ENCODE measurements at regions not wholly inside any gene's neighbourhood (a gene's known extent, or its start where the extent isn't known, plus 50 kb on each side); places are given as distances from the start of the nearest gene placed in this dataset.
"Not testable (repeated sequence)": the region's sequence is repeated elsewhere in the genome, so short reads cannot be mapped to it uniquely, and the experiment has no call there.

- DNase-seq (ENCODE audit: low read depth) = no peak
Measured at GRCh38 chr18:10249270-10249669, 205.2 kb upstream of the APCDD1 start.

GRCh38 chr18:10249801-10250200 is 204.6 kb upstream of the APCDD1 start:
- DNase-seq (ENCODE audit: low read depth) = no peak

- DNase-seq (ENCODE audit: low read depth) = no peak
Measured at GRCh38 chr18:10252494-10252893, 201.9 kb upstream of the APCDD1 start.

DNA sequence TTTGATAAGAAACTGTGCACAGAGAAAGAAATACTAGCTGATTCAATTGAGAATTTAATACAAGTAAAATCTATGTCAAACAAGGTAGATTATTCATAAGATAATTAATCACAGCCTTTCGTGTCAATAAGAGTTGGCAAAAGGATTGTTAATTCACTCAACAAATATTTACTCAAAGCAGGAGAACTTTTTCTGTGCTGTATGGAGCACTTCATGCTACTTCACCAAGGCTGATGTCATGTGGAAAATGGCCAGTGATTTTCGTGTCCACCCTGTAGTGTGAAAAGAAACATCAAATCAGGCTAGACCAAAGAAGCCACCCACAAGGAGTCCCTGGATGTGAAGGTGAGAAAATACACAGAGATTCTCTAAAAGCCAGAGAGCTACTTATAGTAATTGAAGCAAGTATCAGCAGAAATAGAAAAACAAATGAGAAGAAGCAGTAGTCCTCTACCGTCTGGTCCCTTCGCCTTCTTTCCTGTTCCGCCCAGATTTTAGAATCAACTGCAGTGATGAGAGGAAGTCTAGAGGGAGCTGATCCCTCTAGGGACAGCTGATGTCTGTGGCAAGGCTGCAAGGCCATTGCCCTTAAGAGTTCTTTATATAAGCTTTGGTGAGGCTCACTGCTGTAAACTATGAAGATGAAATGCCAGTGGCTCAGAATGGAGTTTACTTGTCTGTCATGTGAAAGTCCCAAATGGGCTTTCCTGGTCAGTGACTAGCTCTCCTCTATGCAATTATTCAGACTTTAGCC is 201.3 kb upstream of the APCDD1 start:
- no peak for DNase-seq (ENCODE audit: low read depth)

- DNase-seq (ENCODE audit: low read depth) = not testable (repeated sequence)
Measured at GRCh38 chr18:10256276-10256675, 198.2 kb upstream of the APCDD1 start.

DNA sequence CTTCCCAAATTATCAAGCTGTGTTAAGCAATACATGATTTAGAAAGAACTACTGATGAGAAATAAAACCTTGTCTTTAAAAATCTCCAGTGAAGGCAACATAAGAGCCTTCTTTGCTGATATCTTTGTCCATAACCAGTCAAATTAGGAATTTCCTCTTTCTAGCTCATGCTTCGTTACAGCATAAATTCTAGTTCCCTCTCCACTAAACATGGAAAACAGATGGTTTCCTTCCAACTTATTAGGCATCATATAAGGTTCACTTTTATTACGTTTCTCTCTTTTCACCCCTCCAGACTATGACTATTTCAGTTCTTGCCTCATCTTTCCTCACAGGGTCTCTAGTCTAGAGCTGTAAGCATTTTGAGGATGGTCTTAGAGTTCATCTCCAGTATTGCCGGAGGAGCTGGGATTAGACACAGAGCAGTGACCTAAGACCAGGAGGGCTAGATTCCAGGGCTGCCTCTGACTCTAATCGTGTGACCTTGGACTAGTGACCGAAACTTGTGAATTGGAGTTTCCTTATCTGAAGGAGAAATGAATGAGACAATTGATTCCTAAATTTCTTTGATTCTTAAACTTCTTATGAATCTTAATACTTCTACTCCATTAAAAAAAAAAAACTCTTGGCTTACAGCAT is 195.5 kb upstream of the APCDD1 start:
- no peak for DNase-seq (ENCODE audit: low read depth)

DNA sequence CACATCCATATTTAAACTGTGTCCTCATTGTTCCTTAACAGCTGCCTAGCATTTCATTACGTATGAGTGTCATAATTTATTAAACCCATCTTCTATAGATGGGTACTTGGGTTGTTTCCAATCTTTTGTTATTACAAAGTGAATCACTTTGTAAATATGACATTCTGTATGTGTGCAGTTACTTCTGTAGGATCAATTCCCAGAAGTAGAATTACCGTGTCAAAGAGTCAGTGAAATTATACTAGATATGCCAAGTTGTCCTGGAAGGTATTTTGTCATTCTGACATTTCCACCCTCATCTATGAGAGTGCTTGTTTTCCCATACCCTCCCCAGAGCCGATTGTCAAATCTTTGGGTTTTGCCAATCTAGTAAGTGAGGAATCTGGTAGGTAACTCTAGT is 194.5 kb upstream of the APCDD1 start:
- DNase-seq (ENCODE audit: low read depth) = no peak

- no peak for DNase-seq (ENCODE audit: low read depth)
Measured at GRCh38 chr18:10261344-10262276, 192.8 kb upstream of the APCDD1 start.

GRCh38 chr18:10262566-10262965 is 191.9 kb upstream of the APCDD1 start:
- no peak for DNase-seq (ENCODE audit: low read depth)

DNA sequence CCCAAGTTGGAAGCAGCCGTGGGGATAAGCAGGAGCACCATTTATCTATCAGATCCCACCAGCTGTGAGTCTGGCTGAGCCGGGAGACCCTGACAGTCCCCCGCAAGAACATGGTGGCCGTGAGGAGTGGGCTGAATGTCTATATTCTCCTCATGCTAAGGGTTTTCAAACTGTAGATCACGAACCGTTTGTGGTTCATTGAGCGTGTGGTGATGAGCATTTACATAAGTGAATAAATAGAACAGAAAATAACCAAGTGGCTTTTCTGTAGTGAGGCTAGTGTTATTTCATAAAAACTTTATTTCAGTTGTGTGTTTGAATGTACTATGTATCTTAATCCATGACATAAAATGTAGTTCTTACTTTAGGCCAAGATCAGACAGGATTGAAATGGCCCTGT is 190.2 kb upstream of the APCDD1 start:
- DNase-seq (ENCODE audit: low read depth) = no peak

GRCh38 chr18:10265560-10266333 is 188.7 kb upstream of the APCDD1 start:
- DNase-seq (ENCODE audit: low read depth) = no peak

DNA sequence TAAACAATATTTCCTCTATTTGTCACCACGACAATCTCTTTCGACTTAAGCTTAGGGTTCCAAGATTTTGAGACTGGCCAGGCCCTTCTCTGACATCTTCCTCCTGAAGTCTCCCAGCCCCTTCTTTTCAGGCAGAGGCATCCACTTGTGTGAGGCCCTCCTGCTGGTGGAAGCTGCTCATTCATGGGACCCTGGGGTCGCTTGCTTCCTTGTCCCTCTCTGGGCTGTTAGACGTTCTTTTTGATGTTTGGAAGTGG is 188.2 kb upstream of the APCDD1 start:
- DNase-seq (ENCODE audit: low read depth) = no peak

DNA sequence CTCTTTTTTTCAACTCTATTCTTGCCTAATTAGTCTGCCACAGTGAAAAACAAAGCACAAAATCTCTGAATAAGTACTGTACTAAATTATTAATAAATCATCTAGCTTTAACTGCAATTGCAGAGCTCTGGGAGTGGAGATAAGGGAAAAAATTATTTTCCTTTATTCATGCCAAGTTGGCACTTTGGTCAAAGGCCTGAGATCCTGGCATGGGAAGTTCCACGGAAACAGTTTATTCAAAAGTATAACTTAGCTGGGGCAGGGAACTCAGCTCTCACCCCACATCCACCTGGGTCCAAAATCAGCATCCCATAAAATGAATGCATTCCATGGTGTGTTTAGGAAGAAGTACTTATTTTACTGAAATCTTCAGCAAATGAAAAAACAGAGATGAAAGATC is 185.2 kb upstream of the APCDD1 start:
- DNase-seq (ENCODE audit: low read depth) = no peak

GRCh38 chr18:10270151-10270571 is 184.3 kb upstream of the APCDD1 start:
- DNase-seq (ENCODE audit: low read depth) = no peak

GRCh38 chr18:10271481-10271880 is 183.0 kb upstream of the APCDD1 start:
- DNase-seq (ENCODE audit: low read depth) = no peak

DNA sequence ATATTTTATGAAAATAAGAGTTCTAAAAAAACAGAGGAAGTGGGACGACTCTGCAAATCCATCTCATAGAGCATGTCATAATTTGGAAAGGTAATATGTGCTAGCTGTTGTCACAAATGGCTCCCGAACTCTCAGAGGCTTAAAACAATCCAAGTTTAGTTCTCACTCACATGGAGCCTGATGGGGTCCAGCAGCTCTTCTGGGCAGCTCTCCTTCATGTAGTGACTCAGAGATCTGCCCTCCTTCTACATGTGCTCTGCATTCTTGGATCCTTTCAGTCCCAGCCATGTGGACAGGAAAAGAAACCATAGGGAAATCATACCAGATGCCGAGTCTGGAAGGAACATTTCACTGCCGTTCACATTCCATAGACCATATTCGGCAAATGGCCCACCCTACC is 180.1 kb upstream of the APCDD1 start:
- DNase-seq (ENCODE audit: low read depth) = no peak

- DNase-seq (ENCODE audit: low read depth) = no peak
Measured at GRCh38 chr18:10275486-10275885, 178.9 kb upstream of the APCDD1 start.

DNA sequence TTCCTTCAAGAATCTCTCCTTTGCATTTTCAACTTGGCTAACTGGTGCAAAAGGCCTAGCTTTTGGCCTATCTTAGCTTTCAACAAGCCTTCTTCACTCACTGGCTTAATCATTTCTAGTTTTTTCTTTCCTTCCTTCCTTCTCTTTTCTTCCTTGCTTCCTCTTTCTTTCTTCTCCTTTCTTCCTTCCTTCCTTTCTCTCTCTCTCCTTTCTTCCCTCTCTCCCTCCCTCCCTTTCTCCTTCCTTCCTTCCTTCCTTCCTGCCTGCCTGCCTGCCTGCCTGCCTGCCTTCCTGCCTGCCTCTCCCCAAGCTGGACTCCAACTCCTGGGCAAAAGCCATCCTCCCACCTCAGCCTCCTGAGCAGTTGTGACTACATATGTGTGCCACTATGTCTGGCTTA is 176.2 kb upstream of the APCDD1 start:
- DNase-seq (ENCODE audit: low read depth) = no peak

DNA sequence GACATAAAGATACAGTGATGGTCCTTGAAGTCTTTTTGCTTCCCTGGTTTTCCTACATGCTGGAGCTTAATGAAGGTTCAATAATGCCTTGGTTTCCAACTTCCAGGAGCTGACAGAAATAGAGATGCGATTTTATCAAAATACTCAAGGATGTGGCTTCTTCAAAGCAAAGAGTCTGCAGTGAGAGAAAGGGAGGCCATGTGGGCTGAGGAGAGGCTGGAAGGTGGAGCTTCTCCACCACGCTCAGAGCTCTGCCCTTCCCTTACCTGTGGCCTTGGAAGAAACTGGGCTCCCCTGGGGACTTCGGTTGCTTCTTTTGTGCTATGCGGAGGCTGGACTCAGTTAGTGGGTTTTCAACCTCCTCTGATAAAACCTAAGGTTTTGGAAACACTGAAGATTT is 175.0 kb upstream of the APCDD1 start:
- no peak for DNase-seq (ENCODE audit: low read depth)

DNA sequence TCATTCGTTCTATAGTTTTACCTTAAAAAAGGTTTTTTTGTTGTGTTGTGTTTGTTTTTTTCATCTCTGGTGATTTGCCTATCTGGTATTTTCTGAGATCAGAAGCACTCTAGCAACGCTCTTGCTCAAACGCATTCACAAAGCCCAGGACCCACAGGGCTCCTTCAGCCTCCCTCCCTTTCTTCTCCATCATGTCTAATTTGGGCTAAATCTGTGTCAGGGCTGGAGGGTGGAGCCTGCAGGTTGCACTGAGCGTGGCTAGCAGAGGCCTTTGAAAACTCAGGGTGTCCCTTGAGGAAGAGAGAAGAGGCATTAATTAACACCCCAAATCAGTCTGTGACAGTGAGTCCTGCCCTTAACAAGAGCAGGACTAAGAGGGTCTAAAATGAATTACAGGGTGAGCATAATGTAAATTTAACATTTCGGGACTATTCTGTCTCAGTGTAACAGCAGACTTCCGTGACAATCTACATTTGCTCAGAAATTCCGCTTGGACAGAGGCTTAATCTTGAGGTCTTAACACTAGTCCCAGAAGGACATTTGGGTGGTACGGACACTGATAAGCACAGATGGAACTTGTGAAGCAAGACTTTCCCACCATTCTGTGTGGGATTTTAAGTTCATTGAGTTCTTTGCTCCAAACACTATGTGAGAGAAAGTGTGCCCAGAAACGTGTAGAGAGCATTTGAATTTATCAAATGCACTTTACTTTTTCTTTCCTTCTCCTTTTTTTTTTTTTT is 174.4 kb upstream of the APCDD1 start:
- DNase-seq (ENCODE audit: low read depth) = no peak

- DNase-seq (ENCODE audit: low read depth) = no peak
Measured at GRCh38 chr18:10284540-10285282, 169.7 kb upstream of the APCDD1 start.

Measured in ELR (cell line).